NCI-H2081 (cell line): ENCODE measurements at regions not wholly inside any gene's neighbourhood (a gene's known extent, or its start where the extent isn't known, plus 50 kb on each side); places are given as distances from the start of the nearest gene placed in this dataset.
"Not testable (repeated sequence)": the region's sequence is repeated elsewhere in the genome, so short reads cannot be mapped to it uniquely, and the experiment has no call there.

Experiments used
- DNase-seq, 2 experiments: peaks; one replicate each; lab custom pipeline; 2025; lab: John Stamatoyannopoulos, UW

- DNase-seq: no peak
Observed at GRCh38 chr3:159866201-159866746, 122.4 kb upstream of the IL12A start.

GRCh38 chr3:159867372-159867771, 121.3 kb upstream of the IL12A start:
- DNase-seq: no peak

- no peak for DNase-seq
Observed at GRCh38 chr3:159870723-159871122, 117.9 kb upstream of the IL12A start.

GRCh38 chr3:159872374-159873109, 116.1 kb upstream of the IL12A start:
- DNase-seq: no peak

GRCh38 chr3:159875116-159875515, 113.5 kb upstream of the IL12A start:
- DNase-seq: no peak

GRCh38 chr3:159877924-159878323, 110.7 kb upstream of the IL12A start:
- DNase-seq: no peak

GRCh38 chr3:159879146-159879545, 109.5 kb upstream of the IL12A start:
- DNase-seq: no peak

- DNase-seq: no peak
Observed at GRCh38 chr3:159879598-159879997, 109.0 kb upstream of the IL12A start.

GRCh38 chr3:159881208-159881607, 107.4 kb upstream of the IL12A start:
- no peak for DNase-seq

- no peak for DNase-seq
Observed at GRCh38 chr3:159881828-159882309, 106.8 kb upstream of the IL12A start.

- DNase-seq: no peak
Observed at GRCh38 chr3:159882367-159882766, 106.3 kb upstream of the IL12A start.

- DNase-seq: no peak
Observed at GRCh38 chr3:159882790-159883779, 105.5 kb upstream of the IL12A start.

GRCh38 chr3:159884661-159885402, 103.8 kb upstream of the IL12A start:
- DNase-seq: peak; percentile 52

GRCh38 chr3:159886050-159886449, 102.6 kb upstream of the IL12A start:
- no peak for DNase-seq

GRCh38 chr3:159886530-159886929, 102.1 kb upstream of the IL12A start:
- DNase-seq: not testable (repeated sequence)

- DNase-seq: no peak
Observed at GRCh38 chr3:159887168-159887567, 101.5 kb upstream of the IL12A start.

- no peak for DNase-seq
Observed at GRCh38 chr3:159887911-159888310, 100.7 kb upstream of the IL12A start.

GRCh38 chr3:159892171-159892795, 96.4 kb upstream of the IL12A start:
- peak in 1 of 2 experiments; percentile 24 for DNase-seq

GRCh38 chr3:159892801-159893200, 95.8 kb upstream of the IL12A start:
- DNase-seq: no peak

- no peak for DNase-seq
Observed at GRCh38 chr3:159894386-159894785, 94.2 kb upstream of the IL12A start.

- DNase-seq: no peak
Observed at GRCh38 chr3:159895430-159895829, 93.2 kb upstream of the IL12A start.
